ENCODE measurements at regions not wholly inside any gene's neighbourhood (a gene's known extent, or its start where the extent isn't known, plus 50 kb on each side); places are given as distances from the start of the nearest gene placed in this dataset.

DNA sequence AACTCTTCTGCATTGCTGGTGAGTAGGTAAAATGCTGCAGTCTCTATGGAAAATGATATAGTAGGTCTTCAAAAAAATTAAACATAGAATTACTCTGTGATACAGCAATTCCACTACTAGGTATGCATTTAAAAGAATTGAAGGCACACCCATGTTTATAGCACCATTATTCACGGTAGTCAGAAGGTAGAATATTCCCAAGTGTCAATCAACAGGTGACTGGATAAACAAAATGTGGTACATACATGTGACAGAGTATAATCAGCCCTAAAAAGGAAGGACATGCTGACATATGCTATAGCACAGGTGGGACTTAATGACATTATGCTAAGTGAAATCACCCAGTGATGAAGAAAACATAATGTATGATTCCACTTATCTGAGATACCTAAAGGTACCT is 123.3 kb downstream of the CCER1 start:
- TF ChIP-seq, protein P1, sequence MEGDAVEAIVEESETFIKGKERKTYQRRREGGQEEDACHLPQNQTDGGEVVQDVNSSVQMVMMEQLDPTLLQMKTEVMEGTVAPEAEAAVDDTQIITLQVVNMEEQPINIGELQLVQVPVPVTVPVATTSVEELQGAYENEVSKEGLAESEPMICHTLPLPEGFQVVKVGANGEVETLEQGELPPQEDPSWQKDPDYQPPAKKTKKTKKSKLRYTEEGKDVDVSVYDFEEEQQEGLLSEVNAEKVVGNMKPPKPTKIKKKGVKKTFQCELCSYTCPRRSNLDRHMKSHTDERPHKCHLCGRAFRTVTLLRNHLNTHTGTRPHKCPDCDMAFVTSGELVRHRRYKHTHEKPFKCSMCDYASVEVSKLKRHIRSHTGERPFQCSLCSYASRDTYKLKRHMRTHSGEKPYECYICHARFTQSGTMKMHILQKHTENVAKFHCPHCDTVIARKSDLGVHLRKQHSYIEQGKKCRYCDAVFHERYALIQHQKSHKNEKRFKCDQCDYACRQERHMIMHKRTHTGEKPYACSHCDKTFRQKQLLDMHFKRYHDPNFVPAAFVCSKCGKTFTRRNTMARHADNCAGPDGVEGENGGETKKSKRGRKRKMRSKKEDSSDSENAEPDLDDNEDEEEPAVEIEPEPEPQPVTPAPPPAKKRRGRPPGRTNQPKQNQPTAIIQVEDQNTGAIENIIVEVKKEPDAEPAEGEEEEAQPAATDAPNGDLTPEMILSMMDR (IDR thresholded peaks at IDR 0.05 in 8 of 11, conservative IDR thresholded peaks at IDR 0.05 in 3 of 11): no peak
- TF ChIP-seq POLR2A (IDR thresholded peaks at IDR 0.05): no peak

Measured in spleen (tissue), 7 donors.